ENCODE measurements at regions not wholly inside any gene's neighbourhood (a gene's known extent, or its start where the extent isn't known, plus 50 kb on each side); places are given as distances from the start of the nearest gene placed in this dataset.

DNA sequence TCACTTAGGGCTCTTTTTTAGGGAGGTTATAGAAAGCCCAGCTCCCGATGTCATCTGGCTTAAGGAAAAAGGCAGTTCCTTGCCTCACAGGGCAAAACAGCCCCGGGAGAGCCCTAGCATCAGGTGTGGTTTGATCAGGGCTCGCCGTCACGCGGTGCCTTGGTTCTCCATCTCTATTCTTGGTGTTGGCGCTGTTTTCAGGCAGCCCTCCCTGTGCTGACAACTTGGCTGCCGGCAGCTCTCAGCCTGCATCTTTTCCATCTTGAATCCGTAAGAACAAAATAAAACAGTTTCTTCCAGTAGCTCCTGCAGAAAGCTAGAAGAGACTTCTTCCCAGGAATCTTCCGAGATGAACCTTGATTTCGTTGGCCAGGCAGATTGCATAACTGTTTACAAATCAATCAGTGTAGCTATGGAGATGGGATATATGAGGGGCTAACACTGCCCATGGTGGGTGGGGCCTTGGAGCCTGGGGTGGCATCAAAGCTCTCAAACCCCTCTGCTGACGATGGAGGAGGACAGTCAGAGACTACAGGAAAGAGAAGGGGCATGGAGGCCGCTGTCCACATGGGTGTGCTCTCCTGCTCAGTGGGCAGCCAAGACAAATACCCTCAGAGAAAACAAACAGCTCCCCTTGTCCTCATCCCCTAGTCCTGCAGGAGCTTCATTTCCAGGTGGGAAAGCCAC lies 370.7 kb upstream of the C1orf174 start:
- no peak for DNase-seq (ENCODE audit: low spot score)

DNA sequence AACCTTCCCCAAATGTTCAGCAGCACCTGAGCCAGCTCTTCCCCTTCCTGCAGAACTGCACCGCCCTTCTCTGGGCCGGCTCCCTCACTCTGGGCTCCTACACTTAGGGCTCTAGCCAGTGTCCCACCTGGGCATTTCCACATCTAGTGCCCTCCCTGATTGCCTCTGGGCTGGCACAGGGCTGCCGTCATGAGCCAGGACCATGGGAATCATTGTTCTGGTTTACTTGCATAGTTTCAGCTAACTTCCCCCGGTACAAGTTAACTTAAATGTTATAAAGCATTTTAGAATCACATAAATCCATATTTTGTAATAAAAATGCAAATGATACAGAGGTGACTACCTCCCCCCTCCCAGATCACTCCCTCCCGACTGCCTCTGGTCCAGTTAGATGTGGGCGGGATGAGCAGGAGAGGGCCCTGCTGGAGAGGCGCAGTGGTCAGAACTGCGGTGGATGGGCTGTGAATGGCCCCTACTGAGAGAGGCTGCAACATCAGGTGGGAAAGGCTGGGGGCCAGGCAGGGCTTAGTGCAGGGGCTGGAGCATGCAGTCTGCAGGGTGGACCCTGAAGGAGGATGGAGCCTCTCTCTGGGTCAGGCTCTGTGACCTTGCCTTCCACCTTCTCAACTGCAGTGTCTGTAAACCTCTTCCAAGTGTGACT lies 371.4 kb upstream of the C1orf174 start:
- DNase-seq (ENCODE audit: low spot score): no peak

DNA sequence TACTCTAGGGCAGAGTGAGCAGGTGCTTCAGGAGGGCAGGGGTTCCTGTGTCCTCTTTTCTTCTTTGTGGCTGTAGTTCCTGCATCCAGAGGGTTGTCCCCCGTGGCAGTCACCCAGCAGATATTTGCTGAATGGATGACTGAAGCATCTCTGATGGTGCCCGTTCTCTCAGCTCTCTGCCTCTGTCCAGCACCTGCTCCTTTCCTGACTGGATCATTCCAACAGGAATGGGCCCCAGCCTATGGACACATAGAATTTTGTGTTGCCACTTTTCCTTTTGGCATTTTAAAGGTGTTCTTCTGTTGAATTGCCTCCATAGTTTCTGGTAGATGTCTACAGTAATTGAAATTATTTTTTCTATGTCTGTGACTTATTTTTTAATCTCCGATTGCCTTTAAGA lies 372.5 kb upstream of the C1orf174 start:
- DNase-seq (ENCODE audit: low spot score): no peak

DNA sequence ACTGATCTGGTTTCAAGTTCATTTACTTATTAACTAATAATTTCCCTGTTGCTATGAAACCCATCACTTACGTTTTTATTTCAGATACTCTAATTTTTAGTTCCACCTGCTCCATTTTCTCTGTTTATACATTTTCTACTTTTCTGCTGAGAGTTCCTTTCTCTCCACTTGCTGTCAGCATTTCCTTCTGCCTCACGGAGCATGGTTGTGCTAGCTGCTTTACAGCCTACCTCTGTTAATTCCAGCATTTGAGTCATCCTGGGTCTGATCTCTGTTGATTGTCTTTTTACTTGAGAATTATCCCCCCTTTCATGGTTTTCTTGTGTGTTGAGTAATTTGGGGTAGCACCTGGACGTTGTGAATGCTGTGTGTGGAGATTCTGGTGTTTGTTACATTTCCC lies 373.2 kb upstream of the C1orf174 start:
- DNase-seq (ENCODE audit: low spot score): no peak

DNA sequence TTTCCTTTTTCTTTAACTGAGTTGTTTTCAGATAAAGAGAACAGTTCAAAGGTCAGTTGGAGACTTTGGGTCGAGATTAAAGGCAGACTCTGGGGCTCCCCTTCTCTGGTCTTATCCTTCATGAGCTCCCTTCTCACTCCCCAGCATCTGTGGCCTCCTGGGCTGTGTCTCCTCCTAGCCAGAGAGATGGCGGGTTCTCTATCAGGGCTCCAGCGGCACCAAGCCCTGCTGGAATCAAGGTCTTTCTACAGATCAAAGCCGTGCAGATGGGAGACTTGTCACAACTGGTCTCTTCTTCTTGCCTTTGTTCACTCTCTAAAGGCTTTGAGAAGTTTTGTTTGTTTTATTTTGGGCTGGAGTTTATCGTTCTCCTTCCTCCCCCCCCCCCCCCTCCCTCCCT lies 373.7 kb upstream of the C1orf174 start:
- no peak for DNase-seq (ENCODE audit: low spot score)

DNA sequence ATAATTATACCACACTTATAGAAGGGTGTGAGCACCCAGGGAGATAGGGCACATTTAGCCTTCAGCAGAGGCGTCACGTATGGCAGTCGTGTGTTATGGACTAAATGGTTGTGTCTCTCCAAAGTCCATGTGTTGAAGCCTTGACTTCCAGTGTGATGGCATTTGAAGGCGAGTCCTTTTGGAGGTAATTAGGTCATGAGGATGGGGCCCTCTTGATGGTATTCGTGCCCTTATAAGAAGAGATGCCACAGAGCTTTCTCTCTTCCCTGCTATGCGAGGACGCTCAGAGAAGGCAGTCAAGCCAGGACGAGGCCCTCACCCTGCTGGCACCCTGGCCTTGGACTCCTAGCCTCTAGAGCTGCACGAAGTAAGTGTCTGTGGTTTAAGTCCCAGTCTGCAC lies 375.0 kb upstream of the C1orf174 start:
- no peak for DNase-seq (ENCODE audit: low spot score)

DNA sequence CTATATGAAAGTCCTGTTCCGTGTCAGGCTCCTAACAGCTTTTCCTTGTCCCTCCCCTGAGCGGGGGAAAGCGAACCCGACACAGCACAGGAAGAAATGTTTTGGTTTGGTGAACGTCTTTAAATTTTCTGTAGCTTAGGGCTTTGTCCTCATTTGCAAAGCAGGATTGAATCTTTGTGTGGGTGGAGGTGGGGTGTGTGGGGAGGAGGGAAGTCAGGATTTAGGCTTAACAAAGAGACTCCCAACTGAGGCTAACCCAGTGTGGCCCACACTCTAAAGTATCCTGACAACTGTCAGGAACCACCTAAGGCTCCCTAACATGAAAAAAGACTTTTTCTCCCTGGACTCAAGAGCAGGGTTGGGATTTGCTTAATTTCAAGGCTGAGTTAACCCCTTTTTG lies 376.2 kb upstream of the C1orf174 start:
- DNase-seq (ENCODE audit: low spot score): no peak

DNA sequence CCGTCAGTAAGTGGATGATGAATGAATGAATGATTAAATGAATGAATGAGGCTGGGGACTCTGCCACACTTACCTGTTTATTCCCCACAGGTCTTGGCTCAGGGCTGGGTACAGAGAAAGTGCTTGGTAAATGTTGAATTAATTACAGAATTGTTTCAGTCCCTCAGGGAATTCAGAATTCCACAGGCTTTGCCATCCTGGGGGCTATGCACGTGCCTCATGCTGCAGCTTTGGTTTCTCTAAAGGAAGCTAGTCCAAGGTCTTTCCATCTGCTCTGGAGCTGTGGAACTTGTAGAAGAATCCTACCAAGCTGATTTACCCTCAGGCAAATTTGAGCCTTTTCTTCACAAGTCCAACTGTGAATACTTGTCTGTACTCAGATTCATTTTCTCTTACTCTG lies 376.8 kb upstream of the AJAP1 start:
- DNase-seq (ENCODE audit: low spot score): no peak

DNA sequence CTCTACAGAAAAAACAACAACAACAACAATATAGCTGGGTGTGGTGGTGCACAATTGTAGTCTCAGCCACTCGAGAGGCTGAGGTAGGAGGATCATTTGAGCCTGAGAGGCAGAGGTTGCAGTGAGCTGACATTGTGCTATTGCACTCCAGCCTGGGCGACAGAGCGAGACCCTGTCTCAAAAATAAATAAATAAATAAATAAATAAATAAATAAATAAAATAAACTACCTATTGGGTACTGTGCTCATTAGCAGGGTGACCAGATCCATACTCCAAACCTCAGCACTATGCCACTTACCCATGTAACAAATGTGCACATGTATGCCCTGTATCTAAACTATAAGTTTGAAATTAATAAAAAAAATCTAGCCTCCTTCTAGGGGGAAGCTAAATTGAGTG lies 369.4 kb upstream of the AJAP1 start:
- DNase-seq (ENCODE audit: low spot score): no peak

DNA sequence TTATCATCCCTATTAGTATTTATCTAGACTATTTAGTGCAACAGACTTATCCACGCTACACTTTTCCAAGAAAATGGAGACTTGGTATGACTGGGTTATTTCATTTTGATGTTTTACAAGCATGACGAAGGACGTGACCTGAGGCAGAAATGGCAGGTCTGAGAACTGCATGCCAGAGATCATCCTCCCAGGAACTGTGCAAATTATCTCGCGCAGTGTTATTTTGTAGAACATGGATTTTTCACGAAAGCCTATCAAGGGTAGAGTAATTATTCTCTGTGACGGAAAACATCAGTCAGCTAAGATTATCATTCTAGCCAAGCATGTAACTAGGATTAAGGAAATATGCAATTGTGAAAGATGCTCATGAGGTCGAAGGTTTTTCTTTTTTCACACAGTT lies 361.5 kb upstream of the AJAP1 start:
- no peak for DNase-seq (ENCODE audit: low spot score)

DNA sequence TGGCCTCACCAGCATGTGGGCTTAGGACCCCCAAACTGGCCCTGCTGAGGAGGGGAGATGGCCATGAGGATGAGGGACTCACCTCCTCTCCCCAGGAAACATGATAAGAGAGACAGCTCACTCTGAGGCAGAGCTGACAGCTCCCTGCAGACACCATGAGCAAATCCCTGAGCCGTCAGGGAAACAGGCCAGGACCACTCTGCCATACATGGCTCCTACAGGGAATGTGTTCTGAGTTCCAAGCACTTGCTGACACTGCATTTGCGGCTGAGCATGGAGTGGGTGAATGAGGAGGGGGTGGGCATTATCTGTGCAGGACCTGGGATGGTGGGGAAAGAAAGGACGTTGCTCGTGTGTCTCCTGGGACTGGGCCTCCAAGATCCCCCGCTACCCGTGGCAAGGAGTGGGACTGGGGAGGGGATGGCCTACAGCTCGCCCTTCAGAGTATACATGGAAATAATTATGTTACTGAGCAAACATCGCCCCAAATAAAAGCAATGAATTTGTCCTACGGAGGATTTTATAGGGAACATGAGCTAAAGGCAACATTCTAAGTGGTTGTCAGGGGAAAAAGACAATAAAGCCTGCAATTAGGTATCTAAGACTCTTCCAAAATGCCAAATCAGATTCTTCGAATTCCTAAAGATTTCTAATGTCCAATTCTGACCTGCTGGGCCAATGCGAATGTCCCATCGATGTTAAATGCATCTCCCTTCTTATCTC lies 355.9 kb upstream of the AJAP1 start:
- DNase-seq (ENCODE audit: low spot score): no peak

DNA sequence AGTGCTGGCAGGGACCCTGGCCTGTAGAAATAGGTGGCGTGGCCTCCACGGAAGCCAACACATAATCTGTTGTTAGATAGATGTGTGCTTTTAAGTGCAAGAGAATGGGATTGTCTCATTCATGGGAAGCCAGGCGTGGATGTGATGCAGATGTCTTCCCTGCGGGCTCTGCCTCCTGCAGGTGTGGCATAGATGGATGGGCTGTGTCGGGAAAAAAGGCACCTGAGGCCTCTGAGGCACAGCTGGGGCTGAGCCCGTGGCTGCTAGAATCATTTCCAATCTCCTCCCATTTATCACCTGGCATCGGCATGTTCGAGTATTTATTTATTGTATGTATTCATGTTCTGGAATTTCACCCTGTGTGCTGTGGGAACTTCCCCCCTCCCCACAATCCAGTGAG lies 353.4 kb upstream of the AJAP1 start:
- no peak for DNase-seq (ENCODE audit: low spot score)

DNA sequence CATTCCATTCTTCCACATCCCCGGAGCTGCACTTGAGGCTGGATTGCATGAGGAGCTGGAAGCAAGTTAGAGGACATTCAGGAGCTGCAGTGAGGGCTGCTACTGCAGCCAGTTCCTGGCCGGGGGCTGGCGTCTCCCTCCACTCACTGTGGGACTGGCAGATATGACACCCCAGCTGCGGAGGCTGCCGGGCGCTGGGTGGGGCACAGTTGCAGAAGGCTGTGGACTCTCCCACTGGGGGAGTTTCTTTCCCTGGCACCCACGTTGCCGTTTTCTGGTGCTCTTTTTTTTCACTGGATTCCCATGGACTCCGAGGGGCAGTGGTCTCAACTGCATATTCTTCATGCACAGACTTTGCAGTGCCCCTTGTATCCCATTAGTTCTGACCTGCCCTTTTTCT lies 351.1 kb upstream of the AJAP1 start:
- DNase-seq (ENCODE audit: low spot score): no peak

DNA sequence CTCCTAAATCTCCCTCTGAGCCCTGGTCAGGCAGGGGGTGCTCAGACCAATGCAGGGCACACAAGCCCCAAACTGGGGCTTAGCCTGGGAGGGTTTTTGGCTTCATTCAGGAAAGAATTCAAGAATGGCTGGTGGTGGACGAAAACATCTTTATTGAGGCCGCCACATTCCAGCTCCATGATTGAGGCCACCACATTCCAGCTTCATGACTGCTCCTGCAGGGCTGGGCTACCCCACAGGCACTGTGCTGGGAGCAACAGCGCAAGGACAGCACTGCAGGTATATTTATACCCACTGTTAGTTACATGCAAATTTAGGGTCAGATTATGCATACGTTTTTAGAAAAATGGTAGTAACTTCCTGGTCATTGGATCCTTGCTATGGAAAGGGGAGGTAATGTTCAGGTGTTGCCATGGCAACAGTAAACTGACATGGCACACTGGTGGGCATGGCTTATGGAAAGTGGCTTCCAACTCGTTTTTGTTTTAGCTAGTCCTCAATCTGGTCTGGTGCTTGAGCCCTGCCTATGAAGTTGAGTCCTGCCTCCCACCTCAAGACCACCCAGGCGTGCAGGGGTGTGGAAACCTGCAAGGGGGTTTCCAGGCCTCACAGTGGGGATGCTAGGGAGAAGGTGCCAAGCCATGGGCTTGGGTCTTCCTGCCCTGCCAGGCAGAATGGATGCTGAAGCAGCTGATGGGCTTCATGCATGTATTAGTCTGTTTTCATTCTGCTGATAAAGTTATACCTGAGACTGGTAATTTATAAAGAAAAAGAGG lies 348.7 kb upstream of the AJAP1 start:
- DNase-seq (ENCODE audit: low spot score): no peak

DNA sequence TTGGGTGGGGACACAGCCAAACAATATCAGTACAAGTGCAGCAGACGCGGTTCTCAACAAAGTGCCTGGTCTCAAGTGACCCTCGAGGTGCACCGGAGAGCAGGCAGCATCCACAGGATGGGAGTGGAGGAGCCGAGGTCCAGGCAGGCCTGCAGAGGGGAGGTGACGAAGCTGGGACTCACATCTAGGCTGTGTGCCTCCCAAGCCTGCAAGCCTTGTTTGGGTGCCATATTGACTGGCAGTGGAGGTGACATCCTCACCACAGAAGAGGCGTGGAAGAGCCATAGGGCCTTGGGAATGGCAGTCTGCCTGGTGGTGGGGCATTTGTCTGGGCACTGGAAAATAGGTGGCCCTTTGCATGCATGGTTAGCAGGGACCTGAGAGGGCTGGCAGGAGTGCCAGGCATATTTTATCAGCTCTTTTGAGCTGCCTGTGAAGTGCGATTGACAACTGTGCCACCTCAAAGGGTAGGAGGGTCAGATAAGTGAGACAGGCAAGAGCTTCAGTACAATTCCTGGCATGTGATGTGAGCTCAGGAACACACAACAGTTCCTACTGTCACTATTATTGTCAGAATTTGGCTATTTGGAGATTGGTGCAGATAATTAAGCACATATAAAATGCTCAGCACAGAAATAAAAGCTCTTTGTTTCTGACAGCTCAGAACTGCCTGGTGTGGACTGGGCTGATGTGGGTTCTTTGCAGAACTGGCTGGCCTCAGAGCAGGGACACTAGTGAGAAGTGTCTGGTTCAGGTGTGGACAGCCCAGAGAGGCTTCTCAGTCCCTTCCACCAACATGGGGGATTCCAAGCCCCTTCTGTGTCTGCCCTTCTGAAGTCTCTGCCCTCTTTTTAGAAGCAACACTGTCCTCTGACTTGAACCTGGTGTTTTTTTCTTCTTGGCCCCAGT lies 347.6 kb upstream of the AJAP1 start:
- no peak for DNase-seq (ENCODE audit: low spot score)

DNA sequence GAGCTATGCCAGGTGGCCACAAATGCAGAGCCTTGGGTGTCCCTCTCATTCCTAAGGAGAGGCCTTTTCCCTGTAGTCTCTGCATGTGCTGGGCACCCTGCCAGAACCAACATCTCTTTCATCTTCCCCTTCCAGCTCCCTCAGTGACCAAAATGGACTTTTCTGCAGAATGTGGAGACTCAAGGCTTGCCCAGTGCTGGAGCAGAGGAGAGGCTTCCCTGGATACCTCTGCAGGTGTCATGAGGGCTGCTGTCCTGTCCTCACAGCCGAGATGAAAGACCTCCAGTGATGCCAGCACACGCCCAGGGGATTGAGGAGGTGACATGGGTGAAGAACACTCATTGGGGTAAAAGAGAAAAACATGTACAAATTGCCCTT lies 347.0 kb upstream of the AJAP1 start:
- no peak for DNase-seq (ENCODE audit: low spot score)

DNA sequence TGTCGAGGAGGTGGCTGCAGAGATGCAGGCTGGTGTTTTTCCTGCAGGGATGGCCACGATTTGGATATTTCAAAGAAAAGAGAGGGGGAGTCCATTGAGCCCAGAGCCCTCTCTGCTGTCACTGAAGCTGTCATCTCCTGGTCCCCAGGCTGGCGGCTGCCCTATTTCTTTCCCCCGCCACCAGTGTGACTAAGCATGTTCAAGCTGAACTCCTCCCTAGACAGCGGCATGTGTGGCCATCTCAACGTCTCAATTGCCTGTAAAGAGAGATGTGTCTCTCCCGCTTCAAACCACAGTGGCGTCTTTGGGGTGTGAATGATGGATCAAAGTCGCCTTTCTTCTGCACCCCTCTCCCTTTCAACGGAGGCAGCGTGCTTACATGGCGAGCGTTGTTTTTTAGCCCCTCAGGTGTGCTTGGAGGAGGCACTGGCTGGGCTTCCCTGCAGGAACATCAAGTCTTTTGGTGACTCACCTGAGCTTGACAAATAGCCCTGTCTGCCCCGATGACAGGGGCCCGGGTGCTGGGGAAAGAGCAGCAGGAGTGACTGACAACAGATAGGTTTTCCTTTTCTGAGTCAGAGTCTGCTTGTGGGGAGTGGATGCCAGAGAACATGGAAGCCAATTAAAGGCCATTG lies 346.4 kb upstream of the AJAP1 start:
- DNase-seq (ENCODE audit: low spot score): no peak

DNA sequence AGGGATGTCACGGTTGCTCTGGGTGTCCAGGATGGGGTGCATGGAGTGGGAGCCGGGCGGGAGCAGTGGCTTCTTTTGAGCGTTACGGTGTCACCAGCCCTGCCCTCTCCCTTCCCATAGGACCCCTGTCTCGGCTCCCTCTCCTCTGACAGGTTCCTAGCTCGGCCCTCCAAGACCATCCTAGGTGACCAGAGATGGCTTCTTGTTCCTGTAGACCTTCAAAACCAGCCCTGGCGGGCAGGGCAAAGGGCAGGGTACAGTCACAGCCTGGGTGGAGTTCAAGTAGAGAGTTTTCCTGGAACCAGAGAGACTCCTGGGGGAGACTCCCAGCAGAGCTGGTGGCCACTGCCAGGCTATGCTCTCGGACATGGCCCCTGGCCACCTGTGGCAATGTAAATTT lies 345.6 kb upstream of the AJAP1 start:
- DNase-seq (ENCODE audit: low spot score): no peak

DNA sequence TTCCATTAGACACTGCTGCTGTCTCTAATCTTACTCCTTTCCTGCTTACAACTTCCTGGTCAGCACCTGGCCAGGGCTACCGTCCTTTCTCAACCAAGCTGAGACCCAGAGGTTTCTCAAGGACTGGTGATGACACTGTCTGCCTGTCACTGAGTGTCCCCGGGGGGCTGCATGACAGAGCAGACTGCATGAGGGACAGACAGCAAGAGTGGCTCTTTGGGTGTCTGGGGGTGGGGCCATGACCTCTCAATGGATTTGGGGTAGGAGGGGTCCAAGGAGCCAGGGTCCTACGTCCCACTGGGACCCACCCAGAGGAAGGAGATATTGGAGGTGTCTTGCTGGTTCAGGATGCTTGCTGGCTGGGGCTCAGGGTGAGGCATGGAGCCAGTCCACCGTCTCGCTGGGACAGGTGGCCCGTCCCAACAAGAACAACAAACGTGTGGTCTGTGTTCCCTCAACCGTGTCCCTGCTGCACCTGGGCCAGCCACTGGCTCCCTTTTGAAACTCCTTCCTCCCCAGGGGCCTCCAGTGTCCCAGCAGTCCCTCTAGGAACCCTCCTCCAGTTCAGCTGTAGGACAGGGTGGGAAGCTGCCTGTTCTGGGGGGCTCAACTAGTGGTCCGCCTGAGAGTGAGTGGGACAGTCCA lies 344.6 kb upstream of the AJAP1 start:
- DNase-seq (ENCODE audit: low spot score): no peak

DNA sequence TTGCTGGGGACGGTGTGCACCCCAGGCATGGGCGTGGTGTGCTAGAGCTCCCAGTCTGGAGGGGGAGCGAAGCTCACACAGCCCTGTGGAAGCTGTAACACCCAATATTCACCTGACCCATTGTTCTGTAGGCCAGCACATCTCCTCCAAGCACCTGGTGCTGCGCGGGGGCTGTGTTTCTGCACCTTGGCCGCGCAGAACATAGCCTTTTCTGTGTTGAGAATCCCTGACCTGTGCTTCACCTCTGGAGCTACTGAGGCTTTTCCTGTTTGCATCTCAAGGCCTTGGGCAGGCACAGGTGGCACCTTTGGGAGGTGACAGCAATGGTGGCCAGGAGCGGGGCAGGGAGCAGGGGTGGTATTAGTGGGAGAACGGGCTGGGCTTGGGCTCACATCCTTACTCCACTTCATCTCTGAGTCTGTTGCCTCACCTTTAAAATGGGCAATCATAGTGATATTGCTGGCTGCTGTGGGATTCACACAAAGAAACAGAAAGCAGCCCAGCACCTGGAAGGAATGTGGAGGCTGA lies 343.9 kb upstream of the AJAP1 start:
- DNase-seq (ENCODE audit: low spot score): no peak
